Large intestine (tissue), 3 donors: ENCODE measurements at regions not wholly inside any gene's neighbourhood (a gene's known extent, or its start where the extent isn't known, plus 50 kb on each side); places are given as distances from the start of the nearest gene placed in this dataset.

ENCODE experiments used
- DNase-seq, 2 donors: peaks; one replicate each; pipeline versions ENCODE4 v3.0.0 to v3.0.0-alpha.2; 2013
- H3K27ac ChIP-seq: one replicate; pipeline ENCODE4 v1.5.1; 2013; ENCODE audit warnings: low read length
- H3K27me3 ChIP-seq: 2 replicates; pipeline ENCODE4 v1.6.1; 2013; ENCODE audit warnings: low read length; ENCODE audit not compliant: control insufficient read depth, insufficient read depth
- H3K36me3 ChIP-seq: 2 replicates; pipeline ENCODE4 v1.6.1; 2013; ENCODE audit warnings: low read length; ENCODE audit not compliant: control insufficient read depth, insufficient read depth
- H3K4me1 ChIP-seq: one replicate; pipeline ENCODE4 v1.6.1; 2013; ENCODE audit warnings: low read length; ENCODE audit not compliant: control insufficient read depth, insufficient read depth
- H3K4me3 ChIP-seq: one replicate; pipeline ENCODE4 v1.5.1; 2013; ENCODE audit warnings: low read length
- H3K9me3 ChIP-seq: one replicate; pipeline ENCODE4 v1.6.1; 2013; ENCODE audit warnings: mild to moderate bottlenecking, low read depth, low read length, moderate library complexity; ENCODE audit not compliant: control insufficient read depth
- WGBS: methylation state at CpG from one replicate; pipeline ENCODE4 v1.1.5; 2013; ENCODE audit warnings: low lambda C conversion rate; ENCODE audit not compliant: insufficient coverage; 5-methylcytosine and 5-hydroxymethylcytosine counted together

DNA sequence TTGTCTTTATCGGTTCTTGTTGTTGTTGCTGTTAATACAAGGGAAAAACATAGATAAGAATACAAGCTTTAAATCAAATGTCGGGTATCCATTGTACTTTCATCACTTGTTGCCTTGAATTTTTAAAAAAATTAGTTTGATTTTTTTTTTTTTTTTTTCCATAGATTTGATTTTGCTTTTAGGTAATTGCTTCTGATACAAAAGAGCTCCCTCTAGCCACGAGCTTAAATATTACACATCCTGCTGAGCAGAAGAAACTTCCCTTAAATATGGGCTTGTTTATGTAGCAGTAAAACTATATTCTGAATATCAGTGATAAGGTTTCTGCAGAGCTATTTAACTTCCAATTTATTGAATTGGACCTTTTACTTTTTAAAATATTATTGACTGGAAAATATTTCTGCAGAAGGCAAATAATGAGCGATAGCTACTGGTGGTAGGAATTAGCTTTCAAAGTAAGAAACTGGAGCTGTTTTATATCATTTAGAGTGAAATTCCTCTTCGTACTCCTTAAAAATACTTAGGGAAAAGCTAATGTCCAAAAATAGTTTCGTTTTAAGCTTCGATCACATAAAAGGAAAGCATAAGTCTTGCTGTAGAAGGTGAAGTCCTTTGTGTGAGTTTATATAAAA, 216.9 kb downstream of the POLR1F start:
- no peak overlapping the region for H3K4me3 ChIP-seq
- no peak for DNase-seq
- no peaks in the 10 kb centered on the region for H3K4me1 ChIP-seq
- H3K36me3 ChIP-seq = no peaks in the 10 kb centered on the region
- H3K27ac ChIP-seq = no peak overlapping the region
- H3K27me3 ChIP-seq = no peaks in the 10 kb centered on the region
- H3K9me3 ChIP-seq = no peaks in the 10 kb centered on the region
- 63% methylated on average over 6 of the region's 7 CpGs for WGBS

DNA sequence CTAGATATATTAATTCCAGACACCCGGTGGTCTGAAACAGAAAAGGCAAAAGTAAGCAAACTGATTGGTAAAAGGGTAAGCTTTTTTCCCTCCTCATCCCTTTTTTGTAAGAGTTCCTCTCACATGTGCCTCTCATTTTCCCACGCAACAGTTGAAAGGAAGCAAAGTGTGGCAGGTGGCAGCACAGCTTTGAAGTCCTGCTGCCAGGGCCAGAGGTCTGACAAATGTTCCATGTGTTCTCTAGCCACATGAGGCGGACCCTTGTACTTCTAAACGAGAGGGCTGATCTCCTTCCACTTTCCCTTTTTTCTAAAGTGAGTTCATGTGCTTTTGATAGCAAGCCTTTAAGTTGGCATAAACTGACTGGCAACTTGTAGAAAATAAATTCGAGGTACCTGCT, 217.5 kb downstream of the POLR1F start:
- Histone ChIP-seq H3K27ac (no peak overlapping the region), H3K9me3 (no peaks in the 10 kb centered on the region), H3K4me3 (no peak overlapping the region), H3K36me3 (no peaks in the 10 kb centered on the region), H3K4me1 (no peaks in the 10 kb centered on the region), H3K27me3 (no peaks in the 10 kb centered on the region)
- WGBS = 60% methylated on average over 1 of the region's 5 CpGs
- DNase-seq = no peak

DNA sequence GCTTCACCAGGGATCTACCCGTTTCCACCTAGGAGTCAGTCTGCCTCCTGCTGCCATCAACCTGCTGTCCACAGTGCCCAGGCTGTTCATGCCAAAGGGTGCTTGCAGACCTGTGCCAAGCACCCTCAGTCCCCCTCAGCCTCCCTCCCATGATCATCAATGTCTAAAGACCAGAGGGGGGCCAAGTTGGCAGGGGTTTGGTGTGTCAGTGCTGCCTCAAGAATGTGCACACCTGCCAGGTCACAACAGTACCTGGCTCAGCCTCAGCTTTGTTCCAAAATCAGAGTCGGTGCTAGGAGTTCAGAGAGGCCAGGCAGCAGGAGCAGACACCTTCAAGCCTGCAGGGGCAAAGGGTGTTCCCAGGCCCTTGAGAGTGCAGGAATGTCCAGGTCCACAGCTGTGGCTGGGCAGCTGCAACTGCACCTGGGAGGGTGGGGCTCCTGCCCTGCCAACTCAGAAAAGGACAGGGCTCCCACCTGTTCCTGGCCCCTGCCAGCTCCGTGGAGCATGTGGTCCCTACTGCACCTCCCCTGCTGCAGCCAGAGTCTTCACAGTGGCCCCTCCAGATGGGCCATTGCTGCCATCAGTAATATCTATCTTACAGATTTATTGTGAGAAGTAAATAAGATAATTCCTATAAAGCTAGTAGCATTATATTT, 219.5 kb downstream of the POLR1F start:
- Histone ChIP-seq H3K27ac (no peak overlapping the region), H3K9me3 (no peaks in the 10 kb centered on the region), H3K4me1 (no peaks in the 10 kb centered on the region), H3K4me3 (no peak overlapping the region), H3K27me3 (no peaks in the 10 kb centered on the region), H3K36me3 (no peaks in the 10 kb centered on the region)
- no CpG with 5 or more reads among the region's 3 CpGs for WGBS
- DNase-seq = no peak

DNA sequence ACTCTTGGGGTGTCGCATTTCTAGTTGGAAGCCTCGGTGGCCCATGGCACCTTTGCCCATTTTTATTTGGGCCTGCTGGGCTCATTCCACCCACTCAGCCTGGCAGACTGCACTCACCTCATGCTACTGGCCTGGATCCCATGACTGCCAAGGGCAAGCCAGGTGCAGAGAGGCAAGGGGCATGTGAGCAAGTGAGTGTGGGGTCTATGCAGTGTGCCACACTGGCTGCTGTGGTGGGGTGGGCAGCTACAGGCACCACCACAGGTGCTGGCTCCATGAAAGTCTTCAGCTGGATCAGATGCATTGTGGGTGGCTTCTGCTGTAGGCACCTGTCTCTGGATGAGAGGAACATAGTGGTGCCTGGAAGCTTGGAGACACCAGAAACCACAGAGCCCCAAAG, 220.8 kb downstream of the POLR1F start:
- no peak overlapping the region for H3K4me3 ChIP-seq
- H3K36me3 ChIP-seq = no peaks in the 10 kb centered on the region
- no peak for DNase-seq
- no peaks in the 10 kb centered on the region for H3K9me3 ChIP-seq
- no peak overlapping the region for H3K27ac ChIP-seq
- WGBS = no CpG with 5 or more reads among the region's 2 CpGs
- no peaks in the 10 kb centered on the region for H3K27me3 ChIP-seq
- H3K4me1 ChIP-seq = no peaks in the 10 kb centered on the region

DNA sequence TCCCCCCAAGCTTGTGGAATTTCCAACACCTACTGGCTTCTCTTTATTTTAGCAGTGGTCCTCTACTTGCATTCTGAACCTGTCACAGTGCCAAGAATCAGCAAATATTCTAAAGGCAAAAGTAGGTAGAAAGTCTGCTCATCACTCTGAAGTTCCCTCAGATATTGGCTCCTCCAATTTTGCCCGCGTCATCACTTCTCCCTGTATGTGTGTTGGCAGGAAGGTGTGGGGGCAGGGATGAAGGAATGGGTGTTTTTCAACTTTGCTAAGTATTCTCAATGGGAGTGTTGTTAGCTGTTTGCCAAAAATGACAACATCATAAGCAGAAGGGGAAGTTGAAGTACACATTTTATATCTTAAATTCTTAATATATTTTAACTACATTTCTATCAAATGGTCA, 226.2 kb downstream of the POLR1F start:
- no peaks in the 10 kb centered on the region for H3K36me3 ChIP-seq
- no peaks in the 10 kb centered on the region for H3K27me3 ChIP-seq
- DNase-seq = no peak
- H3K27ac ChIP-seq = no peak overlapping the region
- no CpG with 5 or more reads among the region's 2 CpGs for WGBS
- no peak overlapping the region for H3K4me3 ChIP-seq
- H3K4me1 ChIP-seq = no peaks in the 10 kb centered on the region
- H3K9me3 ChIP-seq = peaks cover 5% of the 10 kb centered on the region

DNA sequence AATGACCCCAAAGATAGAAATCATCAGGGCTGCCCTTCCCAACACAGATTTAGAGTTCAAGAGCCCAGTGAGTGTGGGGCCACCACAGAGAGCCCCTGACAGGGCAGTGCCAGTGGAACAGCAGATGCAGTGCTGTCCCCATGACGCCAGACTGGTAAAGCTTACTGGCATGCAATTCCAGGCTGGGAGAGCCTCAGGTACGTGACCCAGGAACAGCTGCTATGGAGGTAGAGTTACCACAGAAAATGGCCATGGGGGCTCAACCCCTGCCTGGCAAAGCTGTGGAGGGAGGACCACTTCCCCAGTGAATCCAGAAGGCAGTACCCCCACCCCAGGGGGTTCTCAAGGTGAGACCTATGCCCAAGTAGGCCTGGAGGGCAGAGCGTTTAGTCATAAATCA, 228.5 kb downstream of the POLR1F start:
- Histone ChIP-seq H3K27me3 (no peaks in the 10 kb centered on the region), H3K36me3 (no peaks in the 10 kb centered on the region), H3K4me1 (no peaks in the 10 kb centered on the region), H3K27ac (no peak overlapping the region), H3K4me3 (no peak overlapping the region), H3K9me3 (peaks cover 5% of the 10 kb centered on the region)
- no peak for DNase-seq
- no CpG with 5 or more reads among the region's 3 CpGs for WGBS

DNA sequence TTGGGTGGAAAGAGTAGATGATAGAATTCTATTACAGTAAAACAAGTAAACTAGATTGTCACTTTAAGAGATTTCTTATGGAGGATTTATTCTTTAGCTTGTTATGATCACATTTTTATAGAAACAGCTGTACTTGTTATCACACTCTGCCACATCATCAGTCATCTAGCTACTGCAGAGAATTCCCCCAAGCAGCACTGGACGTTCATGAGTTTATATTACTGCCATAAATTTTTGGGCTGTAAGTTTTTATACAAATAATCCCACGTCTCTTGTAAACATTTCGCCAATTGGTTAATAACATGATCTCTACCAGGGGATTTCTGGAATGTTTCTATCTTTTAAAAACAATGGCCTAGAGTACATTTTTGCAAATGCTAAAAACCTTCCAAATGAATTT, 238.8 kb downstream of the POLR1F start:
- H3K9me3 ChIP-seq = no peaks in the 10 kb centered on the region
- no peaks in the 10 kb centered on the region for H3K36me3 ChIP-seq
- H3K4me1 ChIP-seq = no peaks in the 10 kb centered on the region
- no peak overlapping the region for H3K4me3 ChIP-seq
- DNase-seq = no peak
- H3K27ac ChIP-seq = no peak overlapping the region
- H3K27me3 ChIP-seq = no peaks in the 10 kb centered on the region
- WGBS = 40% methylated on average over 2 of the region's 3 CpGs

DNA sequence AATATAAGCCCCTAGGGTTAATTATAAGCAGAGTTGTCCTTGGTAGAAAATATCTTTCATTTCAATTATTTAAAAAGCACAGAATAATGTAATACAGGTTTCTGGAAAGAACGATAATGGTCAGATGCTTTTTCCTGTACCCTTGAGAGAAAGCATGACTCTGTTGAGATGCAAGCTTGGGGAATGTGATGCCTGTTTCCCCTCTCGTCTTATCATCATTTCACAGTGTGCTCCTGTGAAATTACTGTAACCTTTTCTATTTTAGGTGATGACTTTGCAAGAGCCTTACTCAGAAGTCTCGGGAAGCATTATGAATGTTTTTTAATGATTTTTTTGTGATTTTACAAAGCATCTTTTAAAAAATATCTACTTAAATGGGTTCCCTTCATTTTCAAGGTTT, 243.0 kb downstream of the POLR1F start:
- Histone ChIP-seq H3K4me1 (no peaks in the 10 kb centered on the region), H3K4me3 (no peak overlapping the region), H3K36me3 (no peaks in the 10 kb centered on the region), H3K27me3 (no peaks in the 10 kb centered on the region), H3K9me3 (no peaks in the 10 kb centered on the region), H3K27ac (no peak overlapping the region)
- no peak for DNase-seq
- 95% methylated on average over 2 of the region's 3 CpGs for WGBS

DNA sequence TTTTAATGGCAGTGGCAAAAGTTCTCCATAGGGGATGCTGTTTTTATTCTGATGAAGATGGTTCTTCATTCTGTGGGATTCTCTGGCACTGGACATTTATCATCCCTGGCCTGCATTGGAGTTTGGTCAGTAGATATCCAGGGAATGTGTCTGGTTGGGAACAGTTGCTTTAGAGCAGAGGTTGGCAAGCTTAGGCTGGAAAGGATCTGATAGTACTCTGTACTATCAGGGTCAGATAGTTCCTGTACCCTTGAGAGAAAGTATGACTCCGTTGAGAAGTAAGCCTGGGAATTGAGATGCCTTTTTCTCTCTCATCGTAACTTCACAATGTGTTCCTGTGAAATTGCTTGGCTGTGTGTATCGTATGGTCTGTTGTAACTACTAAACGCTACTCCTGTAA, 244.1 kb downstream of the POLR1F start:
- WGBS = no CpG with 5 or more reads among the region's 4 CpGs
- H3K27me3 ChIP-seq = no peaks in the 10 kb centered on the region
- H3K4me3 ChIP-seq = no peak overlapping the region
- H3K36me3 ChIP-seq = no peaks in the 10 kb centered on the region
- no peak for DNase-seq
- H3K27ac ChIP-seq = no peak overlapping the region
- H3K9me3 ChIP-seq = no peaks in the 10 kb centered on the region
- H3K4me1 ChIP-seq = no peaks in the 10 kb centered on the region

DNA sequence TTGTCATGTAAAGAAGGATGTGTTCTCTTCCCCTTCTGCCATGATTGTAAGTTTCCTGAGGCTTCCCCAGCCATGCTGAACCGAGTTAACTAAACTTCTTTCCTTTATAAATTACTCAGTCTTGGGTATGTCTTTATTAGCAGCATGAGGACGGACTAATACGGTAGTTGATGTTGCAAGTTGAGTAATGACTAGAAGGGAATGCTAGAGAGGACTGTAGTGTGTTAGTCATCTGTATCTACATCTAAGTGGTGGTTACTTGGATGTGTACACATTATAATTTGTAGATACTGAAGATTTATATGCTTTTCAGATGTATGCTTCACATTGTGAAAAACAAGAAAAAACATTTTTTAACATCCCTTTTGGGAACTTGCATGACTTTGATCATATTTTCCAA, 244.6 kb downstream of the POLR1F start:
- Histone ChIP-seq H3K27me3 (no peaks in the 10 kb centered on the region), H3K9me3 (no peaks in the 10 kb centered on the region), H3K4me1 (no peaks in the 10 kb centered on the region), H3K4me3 (no peak overlapping the region), H3K36me3 (no peaks in the 10 kb centered on the region), H3K27ac (no peak overlapping the region)
- 83% methylated on average over 2 of the region's 3 CpGs for WGBS
- no peak for DNase-seq

DNA sequence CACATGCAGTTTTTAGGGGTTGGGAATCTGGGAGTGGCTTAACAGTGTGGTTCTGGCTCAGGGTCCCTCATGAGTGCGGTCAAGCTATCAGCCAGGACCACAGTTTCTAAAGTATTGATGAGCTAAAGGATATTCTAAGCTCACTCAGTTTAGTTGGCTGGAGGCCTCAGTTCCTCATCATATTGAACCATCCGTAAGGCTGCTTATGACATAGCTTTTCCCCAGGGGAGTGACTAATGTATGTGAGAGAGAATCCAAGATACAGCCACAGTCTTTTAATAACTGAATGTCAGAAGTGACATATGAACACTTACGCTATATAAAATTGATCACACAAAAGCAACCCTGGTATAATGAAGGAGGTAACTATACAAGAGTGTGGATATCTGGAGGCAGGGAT, 245.3 kb downstream of the POLR1F start:
- no peaks in the 10 kb centered on the region for H3K27me3 ChIP-seq

More for the DNA sequence above, 245.3 kb downstream of the POLR1F start:
- H3K4me1 ChIP-seq = no peaks in the 10 kb centered on the region
- H3K36me3 ChIP-seq = no peaks in the 10 kb centered on the region
- no peaks in the 10 kb centered on the region for H3K9me3 ChIP-seq
- DNase-seq = no peak
- no CpG with 5 or more reads among the region's 3 CpGs for WGBS
- no peak overlapping the region for H3K27ac ChIP-seq
- H3K4me3 ChIP-seq = no peak overlapping the region
